ENCODE measurements at regions not wholly inside any gene's neighbourhood (a gene's known extent, or its start where the extent isn't known, plus 50 kb on each side); places are given as distances from the start of the nearest gene placed in this dataset.

GRCh38 chr2:220482716-220483115 is 855.3 kb downstream of the SLC4A3 start:
- TF ChIP-seq CTCF (IDR thresholded peaks at IDR 0.05) = no peak
- no peak for TF ChIP-seq POLR2A (IDR thresholded peaks at IDR 0.05)
